Progenitor cell of endocrine pancreas (in vitro differentiated cells): ENCODE measurements at regions not wholly inside any gene's neighbourhood (a gene's known extent, or its start where the extent isn't known, plus 50 kb on each side); places are given as distances from the start of the nearest gene placed in this dataset.

ENCODE experiments used
- DNase-seq: peaks from one replicate; pipeline ENCODE4 v3.0.0; 2021; ENCODE audit warnings: low spot score; ENCODE audit not compliant: unreplicated experiment
- H3K27ac Mint-ChIP-seq: 2 replicates; pipeline ENCODE4 v1.8.0; 2021; ENCODE audit warnings: mild to moderate bottlenecking, moderate library complexity, mixed read lengths
- H3K27me3 Mint-ChIP-seq: 2 replicates; pipeline ENCODE4 v1.8.0; 2021; ENCODE audit warnings: mixed read lengths
- H3K36me3 Mint-ChIP-seq: 2 replicates; pipeline ENCODE4 v1.8.0; 2022; ENCODE audit warnings: mixed read lengths; ENCODE audit not compliant: insufficient read depth
- H3K4me1 Mint-ChIP-seq: 2 replicates; pipeline ENCODE4 v1.8.0; 2021; ENCODE audit warnings: low read depth, mixed read lengths
- H3K4me3 Mint-ChIP-seq: 2 replicates; pipeline ENCODE4 v1.8.0; 2021; ENCODE audit warnings: low read depth, mild to moderate bottlenecking, moderate library complexity, mixed read lengths
- H3K9me3 Mint-ChIP-seq: 2 replicates; pipeline ENCODE4 v1.8.0; 2021; ENCODE audit warnings: low read depth, mixed read lengths
- CTCF ChIP-seq: fragments of 200-600 bp; sonication (generic); IDR thresholded peaks from one replicate; pipeline ENCODE4 v1.5.0; 2021; ENCODE audit warnings: antibody characterized with exemption, mild to moderate bottlenecking; ENCODE audit not compliant: unreplicated experiment

GRCh38 chr7:68556537-68556936 is 1041.7 kb upstream of the AUTS2 start:
- H3K36me3 Mint-ChIP-seq = no peaks in the 10 kb centered on the region
- H3K4me3 Mint-ChIP-seq = no peak overlapping the region
- H3K27me3 Mint-ChIP-seq = no peaks in the 10 kb centered on the region
- no peaks in the 10 kb centered on the region for H3K4me1 Mint-ChIP-seq
- H3K27ac Mint-ChIP-seq = no peak overlapping the region
- no peaks in the 10 kb centered on the region for H3K9me3 Mint-ChIP-seq
- DNase-seq = no peak
- no peak for TF ChIP-seq CTCF

GRCh38 chr7:68559518-68559917 is 1038.8 kb upstream of the AUTS2 start:
- H3K36me3 Mint-ChIP-seq = no peaks in the 10 kb centered on the region
- no peak overlapping the region for H3K27ac Mint-ChIP-seq
- H3K9me3 Mint-ChIP-seq = no peaks in the 10 kb centered on the region
- no peak for TF ChIP-seq CTCF
- no peaks in the 10 kb centered on the region for H3K4me1 Mint-ChIP-seq
- no peak overlapping the region for H3K4me3 Mint-ChIP-seq
- DNase-seq = no peak
- H3K27me3 Mint-ChIP-seq = peaks cover under 1% of the 10 kb centered on the region

GRCh38 chr7:68562323-68562899 is 1035.9 kb upstream of the AUTS2 start:
- no peak overlapping the region for H3K27ac Mint-ChIP-seq
- no peak for DNase-seq
- H3K9me3 Mint-ChIP-seq = no peaks in the 10 kb centered on the region
- no peaks in the 10 kb centered on the region for H3K36me3 Mint-ChIP-seq
- H3K27me3 Mint-ChIP-seq = peaks cover 3% of the 10 kb centered on the region
- no peak overlapping the region for H3K4me3 Mint-ChIP-seq
- TF ChIP-seq CTCF = no peak
- H3K4me1 Mint-ChIP-seq = no peaks in the 10 kb centered on the region

GRCh38 chr7:68564306-68565135 is 1033.8 kb upstream of the AUTS2 start:
- TF ChIP-seq CTCF = no peak
- Mint-ChIP-seq H3K36me3 (no peaks in the 10 kb centered on the region), H3K27ac (no peak overlapping the region), H3K27me3 (peaks cover 3% of the 10 kb centered on the region), H3K9me3 (no peaks in the 10 kb centered on the region), H3K4me1 (no peaks in the 10 kb centered on the region), H3K4me3 (no peak overlapping the region)
- DNase-seq = no peak

- Mint-ChIP-seq H3K4me1 (no peaks in the 10 kb centered on the region), H3K4me3 (no peak overlapping the region)
- TF ChIP-seq CTCF = no peak
Observed at GRCh38 chr7:68571286-68571685, 1027.0 kb upstream of the AUTS2 start.

More at GRCh38 chr7:68571286-68571685, 1027.0 kb upstream of the AUTS2 start:
- Mint-ChIP-seq H3K9me3 (peaks cover 3% of the 10 kb centered on the region), H3K36me3 (no peaks in the 10 kb centered on the region), H3K27ac (no peak overlapping the region), H3K27me3 (no peaks in the 10 kb centered on the region)
- no peak for DNase-seq
